ENCODE measurements at regions not wholly inside any gene's neighbourhood (a gene's known extent, or its start where the extent isn't known, plus 50 kb on each side); places are given as distances from the start of the nearest gene placed in this dataset.

- DNase-seq: no peak
These were observed 101.8 kb downstream of the SAMD9 start for GRCh38 chr7:93015779-93016481.

GRCh38 chr7:93015101-93015778 lies 102.5 kb downstream of the SAMD9 start:
- DNase-seq: no peak

GRCh38 chr7:93014410-93014809 lies 103.4 kb downstream of the SAMD9 start:
- DNase-seq: no peak

DNA sequence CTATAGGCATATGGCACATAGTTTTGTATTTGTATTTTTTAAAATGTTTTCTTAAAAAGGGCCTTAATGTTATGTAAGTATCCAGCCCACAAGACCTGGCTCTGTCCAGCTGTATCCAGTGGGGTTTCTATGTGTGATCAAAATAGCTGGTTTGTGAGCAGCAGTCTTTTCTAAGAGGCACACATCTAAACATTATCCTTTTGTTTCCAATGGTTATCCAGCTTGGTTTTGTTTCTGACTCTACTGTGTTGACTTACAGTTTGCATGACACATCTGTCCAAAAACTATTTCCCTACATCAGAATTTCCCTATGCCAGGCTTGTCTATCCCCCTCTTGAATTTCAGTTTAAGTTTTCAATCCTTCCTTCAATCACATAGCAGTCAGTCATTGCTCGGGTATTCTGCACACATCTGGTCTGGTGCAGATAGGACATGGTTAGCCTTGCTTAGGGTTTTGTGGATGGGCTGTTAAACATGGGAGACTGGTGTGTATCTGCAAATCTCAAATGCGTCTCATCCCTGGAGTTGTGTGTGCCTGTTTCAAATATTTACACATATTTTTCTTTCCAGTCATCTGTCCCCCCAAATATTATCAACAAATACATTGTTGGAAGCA lies 104.2 kb downstream of the SAMD9 start:
- no peak for DNase-seq

DNA sequence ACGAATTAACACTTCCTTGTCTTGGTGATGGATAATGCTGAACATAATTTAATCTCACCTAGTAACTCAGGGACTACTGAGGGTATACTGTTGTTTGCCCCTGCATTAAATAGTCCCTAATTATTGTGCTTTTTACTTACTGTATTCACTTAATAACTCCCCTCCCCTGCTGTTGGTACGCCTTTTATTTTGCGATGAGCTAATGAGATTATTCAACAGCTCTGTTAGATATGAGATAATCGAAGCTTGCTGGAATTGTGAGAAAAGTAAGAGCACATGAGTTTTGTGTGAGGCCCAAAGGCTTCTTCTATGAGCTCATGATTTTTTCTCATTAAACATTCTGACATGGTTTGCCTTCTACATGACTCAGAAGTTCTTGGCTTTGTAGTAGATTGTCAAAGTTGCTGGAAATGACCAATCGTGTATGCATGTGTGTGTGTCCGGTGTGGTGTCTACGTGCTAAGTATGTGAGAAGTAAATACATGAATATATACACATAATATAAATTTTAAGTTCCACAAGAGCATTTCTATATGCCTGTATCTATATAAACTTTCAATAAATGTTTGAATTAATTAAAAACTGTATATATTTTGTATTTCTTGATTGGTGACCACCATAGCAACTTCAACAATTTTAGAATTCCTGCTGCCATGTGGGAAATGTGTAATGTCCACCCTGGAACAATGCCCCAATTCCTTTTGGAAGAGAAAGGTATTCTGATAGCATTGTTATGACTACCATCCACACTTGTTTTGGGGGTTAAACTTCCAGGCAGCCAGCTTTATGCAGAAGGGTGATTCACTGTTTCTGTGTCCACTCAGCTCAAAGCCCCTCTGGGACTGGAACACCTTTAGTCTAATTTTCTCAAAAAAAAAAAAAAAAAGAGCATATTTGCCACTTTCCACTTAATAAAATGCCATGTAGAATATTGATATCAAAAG lies 106.2 kb downstream of the SAMD9 start:
- no peak for DNase-seq

GRCh38 chr7:93008833-93009232 lies 108.9 kb downstream of the SAMD9 start:
- no peak for DNase-seq

GRCh38 chr7:93006480-93007095 lies 111.2 kb downstream of the SAMD9 start:
- no peak for DNase-seq

GRCh38 chr7:93004906-93005305 lies 112.9 kb downstream of the SAMD9 start:
- DNase-seq: no peak

GRCh38 chr7:92997719-92998118 lies 120.1 kb downstream of the SAMD9 start:
- no peak for DNase-seq

DNA sequence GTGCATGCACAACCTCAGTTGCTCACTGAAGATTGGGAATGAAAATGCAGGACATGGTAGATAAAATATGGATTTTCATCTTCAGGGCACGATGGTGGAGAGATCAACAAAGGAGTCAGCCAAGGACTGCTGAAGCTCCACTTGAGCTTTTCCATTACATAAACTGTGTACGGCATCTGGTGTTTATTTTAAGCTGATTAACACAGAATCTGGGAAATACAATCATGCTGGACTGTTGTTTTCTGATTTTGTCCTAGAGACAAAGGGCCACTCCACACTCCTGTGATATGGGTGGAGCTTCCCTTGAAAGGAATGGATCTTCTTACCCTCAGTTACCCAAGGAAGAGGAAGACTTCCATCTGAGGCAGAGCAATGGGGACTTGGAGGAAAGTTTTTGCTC lies 120.6 kb downstream of the SAMD9 start:
- DNase-seq: no peak

DNA sequence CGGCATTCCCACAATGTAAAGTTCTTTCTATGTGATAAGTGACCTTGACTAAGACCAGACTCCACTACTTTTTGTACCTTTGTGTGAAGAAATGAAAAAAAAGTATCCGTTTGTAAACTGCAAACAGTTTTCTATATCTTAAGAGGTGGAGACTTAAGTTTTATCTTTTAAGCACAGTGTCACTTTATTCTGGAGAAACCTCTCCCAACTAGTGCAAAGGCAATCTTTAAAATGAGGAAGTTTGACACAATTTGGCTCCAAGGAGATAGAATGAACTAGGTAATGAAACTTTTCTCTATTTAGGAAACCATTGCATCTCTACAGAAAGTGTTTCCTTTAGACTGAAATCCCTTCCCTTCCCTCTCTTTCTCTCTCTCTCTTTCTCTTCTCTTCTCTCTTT lies 122.9 kb downstream of the SAMD9 start:
- DNase-seq: no peak

DNA sequence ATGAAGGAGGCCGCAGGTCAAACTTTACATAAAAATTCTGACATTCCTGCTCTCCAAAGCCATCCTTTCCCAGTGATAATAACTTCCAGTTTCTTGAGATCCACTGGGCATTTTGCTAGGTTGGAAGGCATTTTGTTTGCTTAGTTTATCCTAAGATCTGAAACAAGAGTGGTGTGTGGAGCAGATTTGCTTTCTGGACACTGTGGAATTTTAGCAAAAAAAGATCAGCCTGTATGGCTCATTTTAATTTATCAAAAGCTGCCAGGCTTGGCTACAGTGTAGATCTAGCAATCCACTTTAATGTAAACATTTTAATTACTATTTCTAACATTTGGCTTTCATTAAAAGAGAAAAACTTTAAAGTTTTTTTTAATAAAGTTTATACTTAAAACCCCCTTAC lies 124.8 kb downstream of the SAMD9 start:
- DNase-seq: no peak

DNA sequence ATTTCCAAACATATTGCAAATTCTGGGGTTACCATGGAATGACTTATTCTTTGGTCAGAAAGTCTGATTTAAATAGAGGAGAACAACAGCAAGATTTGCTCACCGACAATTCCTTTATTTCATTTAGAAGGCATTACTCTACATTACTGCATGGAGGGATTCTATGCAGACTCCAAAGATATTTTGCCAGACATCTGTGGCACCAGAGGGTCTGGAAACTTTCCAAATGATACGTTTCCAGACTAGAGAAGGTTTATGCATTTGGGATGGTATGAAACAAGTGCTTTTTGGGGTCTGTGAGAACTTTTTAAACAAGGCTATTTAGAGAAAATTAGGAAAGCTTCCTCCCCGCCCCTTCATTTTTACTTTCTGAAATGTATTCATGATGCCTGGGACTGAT lies 125.3 kb downstream of the SAMD9 start:
- DNase-seq: no peak

GRCh38 chr7:92991190-92991589 lies 126.6 kb downstream of the SAMD9 start:
- no peak for DNase-seq

DNA sequence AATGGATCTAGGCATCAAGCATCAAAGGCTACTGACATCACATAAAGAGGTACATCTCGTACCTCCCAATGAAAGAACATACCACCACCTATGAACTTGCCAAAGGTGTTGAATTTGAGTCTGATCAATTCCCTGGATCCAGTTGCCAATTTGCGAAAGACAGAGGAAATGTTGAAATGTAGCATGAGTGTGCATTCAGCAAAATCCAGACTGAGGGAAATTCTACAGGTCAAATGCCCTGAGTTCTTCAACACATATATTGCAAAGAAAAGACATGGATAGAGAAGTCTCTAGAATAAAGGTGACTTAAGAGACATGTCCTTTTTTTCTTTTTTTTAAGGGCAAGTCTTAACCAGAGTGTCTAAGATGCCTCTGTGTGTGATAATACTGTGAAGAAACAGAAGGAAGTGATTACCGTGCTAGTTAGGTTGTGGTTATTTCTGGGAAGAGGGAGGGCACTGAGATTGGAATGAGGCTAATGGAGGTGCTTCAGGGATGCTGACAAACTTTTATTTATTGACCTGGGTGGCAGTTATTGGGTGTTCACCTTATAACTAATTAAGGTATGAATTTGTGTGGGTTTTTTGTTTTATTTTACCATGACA lies 128.7 kb downstream of the SAMD9 start:
- DNase-seq: no peak

GRCh38 chr7:92988051-92988450 lies 129.7 kb downstream of the SAMD9 start:
- no peak for DNase-seq

DNA sequence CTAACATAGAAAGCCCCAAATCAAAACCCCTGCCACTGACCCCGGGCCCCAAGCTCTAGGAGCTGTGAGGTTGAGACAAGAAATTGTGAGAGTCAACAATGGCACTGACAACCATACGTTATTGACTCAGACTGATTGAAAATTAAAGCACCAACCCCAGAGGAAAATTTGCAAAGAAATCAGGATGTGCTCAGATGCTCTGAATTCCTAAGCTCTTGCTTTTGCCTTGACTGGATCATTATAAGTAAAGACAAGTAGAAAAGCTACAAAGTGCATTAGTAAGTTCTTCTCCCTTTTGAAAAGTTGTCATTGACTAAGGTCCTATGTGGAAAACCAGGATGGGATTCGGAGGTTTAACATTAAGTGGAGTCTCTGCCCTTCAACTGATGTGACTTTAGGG lies 130.2 kb downstream of the SAMD9 start:
- no peak for DNase-seq

GRCh38 chr7:92987095-92987494 lies 130.7 kb downstream of the SAMD9 start:
- DNase-seq: no peak

DNA sequence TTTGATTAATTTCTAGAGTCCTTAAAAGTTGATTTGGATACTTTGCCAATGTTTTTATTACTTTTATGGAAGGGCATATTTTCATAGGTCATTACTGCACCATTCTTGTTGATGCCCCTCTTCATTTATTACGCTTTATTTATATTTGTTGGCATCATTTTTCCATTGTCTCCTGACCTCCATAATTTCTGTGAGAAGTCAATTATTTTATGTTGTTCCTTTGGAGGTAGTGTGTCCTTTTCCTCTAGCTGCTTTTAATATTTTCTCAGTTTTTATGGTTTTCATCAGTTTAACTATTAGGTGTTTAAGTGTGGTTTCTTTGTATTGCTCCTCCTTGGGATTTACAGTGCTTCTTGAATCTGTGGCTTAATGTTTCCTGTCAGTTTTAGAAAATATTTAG lies 134.9 kb downstream of the SAMD9 start:
- no peak for DNase-seq

GRCh38 chr7:92976931-92977330 lies 140.6 kb upstream of the CDK6 start:
- no peak for DNase-seq

- no peak for DNase-seq
These were observed 137.6 kb upstream of the CDK6 start for GRCh38 chr7:92973974-92974373.

- DNase-seq: no peak
These were observed 136.9 kb upstream of the CDK6 start for GRCh38 chr7:92973293-92973731.
